ENCODE measurements at regions not wholly inside any gene's neighbourhood (a gene's known extent, or its start where the extent isn't known, plus 50 kb on each side); places are given as distances from the start of the nearest gene placed in this dataset.

GRCh38 chrX:137646472-137646871, 80.5 kb downstream of the ZIC3 start:
- TF ChIP-seq POLR2AphosphoS5 (IDR thresholded peaks at IDR 0.05; ENCODE audit: low read depth, low read length) (no peak), REST (IDR thresholded peaks at IDR 0.05; ENCODE audit: insufficient read depth in 1 of 2, low read depth in 2 of 2, low read length in 2 of 2) (no peak), SIN3A (IDR thresholded peaks at IDR 0.05; ENCODE audit: borderline replicate concordance, insufficient read depth, low read length) (no peak), TAF1 (IDR thresholded peaks at IDR 0.05; ENCODE audit: borderline replicate concordance, insufficient read depth, low read length) (no peak), FOXP2 (optimal IDR thresholded peaks at IDR 0.05; ENCODE audit: borderline replicate concordance, extremely low read depth, extremely low read length, insufficient read depth) (no peak)

Measured in PFSK-1 (cell line).